A549 (cell line): ENCODE measurements at regions not wholly inside any gene's neighbourhood (a gene's known extent, or its start where the extent isn't known, plus 50 kb on each side); places are given as distances from the start of the nearest gene placed in this dataset.

ENCODE experiments used
- ATAC-seq, 2 experiments: fragments of 200-7000 bp in 1 of 2; fragments of >200 bp in 1 of 2; cut with Nextera tagmentation in 1 of 2; cut with Tn5 transposase in 1 of 2; 3 replicates each; pipeline versions ENCODE4 v1.8.0 to v1.9.1; 2018 to 2020; ENCODE audit warnings: mild to moderate bottlenecking in 1 of 2, moderate library complexity in 1 of 2
- CTCF ChIA-PET: fragments of 300-600 bp; sonication (Branson Sonifier 250); formaldehyde crosslinking; extraction: SDS; loops from one replicate; lab custom pipeline; 2021; ENCODE audit warnings: antibody characterized with exemption, inconsistent platforms; lab: Yijun Ruan, JAX
- POLR2A ChIA-PET: fragments of 350-600 bp; formaldehyde crosslinking; extraction: SDS; loops from one replicate; lab custom pipeline; 2021; ENCODE audit warnings: antibody characterized with exemption, inconsistent platforms; lab: Yijun Ruan, JAX
- DNase-seq, 2 experiments: peaks; one replicate each; pipeline versions ENCODE4 v3.0.0 to v3.0.0-alpha.2; 2011 to 2016; ENCODE audit warnings: low read depth in 1 of 2, low spot score in 1 of 2
- FAIRE-seq: peaks from 2 replicates; lab custom pipeline; 2011; peaks lifted over from hg19 to GRCh38; lab: Jason Lieb, UNC
- H3K27ac ChIP-seq, 2 experiments: fragments of >200 bp; sonication (Bioruptor Twin); formaldehyde crosslinking; 3 replicates each; pipeline ENCODE4 v1.5.1; 2016 to 2017
- H3K4me1 ChIP-seq: fragments of >200 bp; sonication (Bioruptor Twin); formaldehyde crosslinking; 3 replicates; pipeline ENCODE4 v1.6.1; 2016
- H3K4me2 ChIP-seq: fragments of >200 bp; sonication (Bioruptor Twin); formaldehyde crosslinking; 3 replicates; pipeline ENCODE4 v1.6.1; 2016
- H3K4me3 ChIP-seq: fragments of >200 bp; sonication (Bioruptor Twin); formaldehyde crosslinking; 3 replicates; pipeline ENCODE4 v1.5.1; 2016
- H3K9me3 ChIP-seq: fragments of >200 bp; sonication (Bioruptor Twin); formaldehyde crosslinking; 3 replicates; pipeline ENCODE4 v1.6.1; 2016
- CHD4 ChIP-seq: fragments of 200-600 bp; sonication (generic); IDR thresholded peaks from 2 replicates; pipeline ENCODE4 v1.6.1; 2016; ENCODE audit warnings: antibody characterized with exemption, mild to moderate bottlenecking, borderline replicate concordance
- EHMT2 ChIP-seq: fragments of 200-600 bp; sonication (generic); IDR thresholded peaks from 2 replicates; pipeline ENCODE4 v1.6.1; 2016; ENCODE audit warnings: antibody characterized with exemption, low read depth, mild to moderate bottlenecking, moderate library complexity
- ELK1 ChIP-seq: fragments of 150-350 bp; IDR thresholded peaks from 2 replicates; pipeline ENCODE4 v1.6.1; 2014; ENCODE audit warnings: low read depth, mild to moderate bottlenecking, low read length
- FOSB ChIP-seq: fragments of 250-450 bp; sonication (Bioruptor Pico); IDR thresholded peaks from 2 replicates; pipeline ENCODE4 v1.5.0; 2020; ENCODE audit warnings: mild to moderate bottlenecking, moderate library complexity
- GATA3 ChIP-seq: IDR thresholded peaks from 2 replicates; pipeline ENCODE4 v1.6.1; 2012; ENCODE audit warnings: borderline replicate concordance
- HES2 ChIP-seq: fragments of >200 bp; sonication (Bioruptor Twin); formaldehyde crosslinking; IDR thresholded peaks from 2 replicates; pipeline ENCODE4 v1.6.1; 2016
- HEYL ChIP-seq: fragments of 250-450 bp; sonication (Bioruptor Pico); IDR thresholded peaks from 2 replicates; pipeline ENCODE4 v1.8.0; 2021; ENCODE audit warnings: mild to moderate bottlenecking, moderate library complexity
- HOXB13 ChIP-seq: fragments of 250-450 bp; sonication (Bioruptor Pico); IDR thresholded peaks from 2 replicates; pipeline ENCODE4 v1.5.0; 2020; ENCODE audit warnings: low read depth, mild to moderate bottlenecking, moderate library complexity
- JUN ChIP-seq, 2 experiments: fragments of >200 bp; sonication (Bioruptor Twin); formaldehyde crosslinking; IDR thresholded peaks; 2 replicates in 1 of 2; 3 replicates in 1 of 2; pipeline ENCODE4 v1.6.1; 2016 to 2017
- JUNB ChIP-seq: fragments of >200 bp; sonication (Bioruptor Twin); formaldehyde crosslinking; IDR thresholded peaks from 2 replicates; pipeline ENCODE4 v1.6.1; 2016
- MAX ChIP-seq: IDR thresholded peaks from 2 replicates; pipeline ENCODE4 v1.6.1; 2012
- MAZ ChIP-seq: fragments of 150-350 bp; IDR thresholded peaks from 2 replicates; pipeline ENCODE4 v1.6.1; 2014; ENCODE audit warnings: antibody characterized with exemption, low read depth, low read length, borderline replicate concordance
- MYC ChIP-seq: IDR thresholded peaks from 2 replicates; pipeline ENCODE4 v1.6.1; 2012; ENCODE audit warnings: mild to moderate bottlenecking, inconsistent platforms, low read length, improper control_type of control experiment, borderline replicate concordance
- NFE2L2 ChIP-seq: fragments of 150-350 bp; conservative IDR thresholded peaks from 2 replicates; pipeline ENCODE4 v1.6.1; 2014; ENCODE audit warnings: low read length
- NR3C1 ChIP-seq: fragments of >200 bp; sonication (Bioruptor Twin); formaldehyde crosslinking; IDR thresholded peaks from 3 replicates; pipeline ENCODE4 v1.6.1; 2017
- PHF8 ChIP-seq: fragments of 200-600 bp; sonication (generic); IDR thresholded peaks from 2 replicates; pipeline ENCODE4 v1.6.1; 2016; ENCODE audit warnings: low read depth, mild to moderate bottlenecking, antibody characterized with exemption, moderate library complexity, borderline replicate concordance
- RAD21 ChIP-seq, 2 experiments: fragments of >200 bp in 1 of 2; sonication (Bioruptor Twin) in 1 of 2; formaldehyde crosslinking in 1 of 2; IDR thresholded peaks in 1 of 2; conservative IDR thresholded peaks in 1 of 2; 2 replicates in 1 of 2; 3 replicates in 1 of 2; pipeline ENCODE4 v1.6.1; 2012 to 2018; ENCODE audit warnings: inconsistent platforms in 1 of 2
- RARB ChIP-seq: fragments of 250-450 bp; sonication (Bioruptor Pico); IDR thresholded peaks from 2 replicates; pipeline ENCODE4 v1.8.0; 2021; ENCODE audit warnings: mild to moderate bottlenecking, moderate library complexity
- RFX5 ChIP-seq: fragments of 450-650 bp; IDR thresholded peaks from 2 replicates; pipeline ENCODE4 v1.7.1; 2014; ENCODE audit warnings: antibody characterized with exemption, mild to moderate bottlenecking, moderate library complexity
- RNF2 ChIP-seq: fragments of 200-600 bp; sonication (generic); IDR thresholded peaks from 2 replicates; pipeline ENCODE4 v1.6.1; 2016; ENCODE audit warnings: low read depth, mild to moderate bottlenecking, antibody characterized with exemption, moderate library complexity, borderline replicate concordance
- TFCP2L1 ChIP-seq: fragments of 250-450 bp; sonication (Bioruptor Pico); IDR thresholded peaks from 2 replicates; pipeline ENCODE4 v1.5.0; 2021; ENCODE audit warnings: mild to moderate bottlenecking
- ZNF302 ChIP-seq: fragments of 250-450 bp; sonication (Bioruptor Pico); IDR thresholded peaks from 2 replicates; pipeline ENCODE4 v1.9.0; 2021; ENCODE audit warnings: inconsistent platforms, mild to moderate bottlenecking, moderate library complexity
- WGBS: methylation state at CpG from one replicate; pipeline ENCODE4 v1.1.6; 2017; ENCODE audit errors: missing lambda C conversion rate; 5-methylcytosine and 5-hydroxymethylcytosine counted together
- TF ChIP-seq, protein P1 (sequence below): IDR thresholded peaks from 2 replicates; pipeline ENCODE4 v1.6.1; 2012; ENCODE audit warnings: low read depth, borderline replicate concordance
- TF ChIP-seq, protein P2 (sequence below): fragments of 250-450 bp; sonication (Bioruptor Pico); IDR thresholded peaks from 2 replicates; pipeline ENCODE4 v1.5.0; 2021; ENCODE audit warnings: mild to moderate bottlenecking, moderate library complexity, borderline replicate concordance
- TF ChIP-seq, protein P3 (sequence below): fragments of 250-450 bp; sonication (Bioruptor Pico); IDR thresholded peaks from 2 replicates; pipeline ENCODE4 v1.5.0; 2020; ENCODE audit warnings: low read depth, mild to moderate bottlenecking, moderate library complexity
- TF ChIP-seq, protein P4 (sequence below): IDR thresholded peaks from 2 replicates; pipeline ENCODE4 v1.6.1; 2012

DNA sequence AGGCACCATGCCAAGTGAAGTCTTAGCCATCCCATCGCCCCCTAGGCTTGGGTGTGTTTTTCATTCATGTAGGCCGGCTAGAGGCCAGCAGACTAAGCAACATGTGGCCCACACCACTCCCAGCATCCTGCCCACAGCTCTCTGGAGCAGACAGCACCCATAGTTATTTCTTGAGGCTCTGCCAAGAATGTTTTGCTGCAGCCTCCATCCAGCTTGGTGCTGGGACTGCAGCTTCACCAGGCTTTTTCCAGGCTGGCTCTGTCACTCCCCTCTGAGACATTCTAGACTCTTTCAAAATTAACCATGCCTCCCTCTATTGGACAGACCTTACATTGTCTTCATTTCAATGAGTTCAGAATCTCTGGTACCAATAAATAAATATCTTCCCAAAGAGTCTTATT is 104.2 kb downstream of the DUSP10 start:
- CTCF ChIA-PET, result no interaction called here
- TF ChIP-seq TFCP2L1 (CRISPR knock-in tag) (no peak), CHD4 (no peak), JUNB (no peak), EHMT2 (no peak), JUN (IDR thresholded peaks at IDR 0.05) (no peak), ZNF302 (CRISPR knock-in tag) (no peak), ELK1 (no peak), HES2 (no peak), MYC (no peak), FOSB (CRISPR knock-in tag) (no peak), RNF2 (no peak), HOXB13 (CRISPR knock-in tag) (no peak), PHF8 (no peak), GATA3 (no peak), HEYL (CRISPR knock-in tag) (no peak), RAD21 (conservative IDR thresholded peaks at IDR 0.05 in 1 of 2, IDR thresholded peaks at IDR 0.05 in 1 of 2) (no peak), MAZ (no peak)
- TF ChIP-seq, protein P1, sequence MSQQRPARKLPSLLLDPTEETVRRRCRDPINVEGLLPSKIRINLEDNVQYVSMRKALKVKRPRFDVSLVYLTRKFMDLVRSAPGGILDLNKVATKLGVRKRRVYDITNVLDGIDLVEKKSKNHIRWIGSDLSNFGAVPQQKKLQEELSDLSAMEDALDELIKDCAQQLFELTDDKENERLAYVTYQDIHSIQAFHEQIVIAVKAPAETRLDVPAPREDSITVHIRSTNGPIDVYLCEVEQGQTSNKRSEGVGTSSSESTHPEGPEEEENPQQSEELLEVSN, result no peak
- TF ChIP-seq, protein P2, sequence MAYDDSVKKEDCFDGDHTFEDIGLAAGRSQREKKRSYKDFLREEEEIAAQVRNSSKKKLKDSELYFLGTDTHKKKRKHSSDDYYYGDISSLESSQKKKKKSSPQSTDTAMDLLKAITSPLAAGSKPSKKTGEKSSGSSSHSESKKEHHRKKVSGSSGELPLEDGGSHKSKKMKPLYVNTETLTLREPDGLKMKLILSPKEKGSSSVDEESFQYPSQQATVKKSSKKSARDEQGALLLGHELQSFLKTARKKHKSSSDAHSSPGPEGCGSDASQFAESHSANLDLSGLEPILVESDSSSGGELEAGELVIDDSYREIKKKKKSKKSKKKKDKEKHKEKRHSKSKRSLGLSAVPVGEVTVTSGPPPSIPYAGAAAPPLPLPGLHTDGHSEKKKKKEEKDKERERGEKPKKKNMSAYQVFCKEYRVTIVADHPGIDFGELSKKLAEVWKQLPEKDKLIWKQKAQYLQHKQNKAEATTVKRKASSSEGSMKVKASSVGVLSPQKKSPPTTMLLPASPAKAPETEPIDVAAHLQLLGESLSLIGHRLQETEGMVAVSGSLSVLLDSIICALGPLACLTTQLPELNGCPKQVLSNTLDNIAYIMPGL (CRISPR knock-in tag), result no peak
- H3K4me3 ChIP-seq, result no peak overlapping the region
- peak in 1 of 2 experiments; percentile 56; a peak in 2 of 6 replicates for ATAC-seq
- DNase-seq, result peak in 1 of 2 experiments; percentile 15
- H3K4me2 ChIP-seq, result no peak overlapping the region
- no peaks in the 10 kb centered on the region for H3K9me3 ChIP-seq
- no peaks in the 10 kb centered on the region for H3K4me1 ChIP-seq
- no peak for FAIRE-seq
- no peak overlapping the region for H3K27ac ChIP-seq
- POLR2A ChIA-PET, result no interaction called here
- WGBS, result 33% methylated on average over 2 of the region's 2 CpGs

GRCh38 chr1:221638595-221638994 is 103.3 kb downstream of the DUSP10 start:
- 77% methylated on average over 2 of the region's 2 CpGs for WGBS
- FAIRE-seq (no peak), ATAC-seq (no peak), DNase-seq (no peak)
- POLR2A ChIA-PET, result no interaction called here
- CTCF ChIA-PET, result no interaction called here
- TF ChIP-seq HOXB13 (CRISPR knock-in tag), result no peak
- TF ChIP-seq MYC, result no peak
- TF ChIP-seq RFX5, result no peak
- TF ChIP-seq, protein P3, sequence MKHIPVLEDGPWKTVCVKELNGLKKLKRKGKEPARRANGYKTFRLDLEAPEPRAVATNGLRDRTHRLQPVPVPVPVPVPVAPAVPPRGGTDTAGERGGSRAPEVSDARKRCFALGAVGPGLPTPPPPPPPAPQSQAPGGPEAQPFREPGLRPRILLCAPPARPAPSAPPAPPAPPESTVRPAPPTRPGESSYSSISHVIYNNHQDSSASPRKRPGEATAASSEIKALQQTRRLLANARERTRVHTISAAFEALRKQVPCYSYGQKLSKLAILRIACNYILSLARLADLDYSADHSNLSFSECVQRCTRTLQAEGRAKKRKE (CRISPR knock-in tag), result no peak
- TF ChIP-seq ZNF302 (CRISPR knock-in tag), result no peak
- TF ChIP-seq MAX, result no peak
- TF ChIP-seq, protein P1, result no peak
- TF ChIP-seq, protein P4, sequence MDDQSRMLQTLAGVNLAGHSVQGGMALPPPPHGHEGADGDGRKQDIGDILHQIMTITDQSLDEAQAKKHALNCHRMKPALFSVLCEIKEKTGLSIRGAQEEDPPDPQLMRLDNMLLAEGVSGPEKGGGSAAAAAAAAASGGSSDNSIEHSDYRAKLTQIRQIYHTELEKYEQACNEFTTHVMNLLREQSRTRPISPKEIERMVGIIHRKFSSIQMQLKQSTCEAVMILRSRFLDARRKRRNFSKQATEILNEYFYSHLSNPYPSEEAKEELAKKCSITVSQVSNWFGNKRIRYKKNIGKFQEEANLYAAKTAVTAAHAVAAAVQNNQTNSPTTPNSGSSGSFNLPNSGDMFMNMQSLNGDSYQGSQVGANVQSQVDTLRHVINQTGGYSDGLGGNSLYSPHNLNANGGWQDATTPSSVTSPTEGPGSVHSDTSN, result no peak
- no peak for TF ChIP-seq NR3C1
- TF ChIP-seq NFE2L2, result no peak
- no peak for TF ChIP-seq RARB (CRISPR knock-in tag)
- Histone ChIP-seq H3K9me3 (no peaks in the 10 kb centered on the region), H3K4me3 (no peak overlapping the region), H3K27ac (no peak overlapping the region), H3K4me1 (no peaks in the 10 kb centered on the region), H3K4me2 (no peak overlapping the region)
